GM18508 (cell line): ENCODE measurements at regions not wholly inside any gene's neighbourhood (a gene's known extent, or its start where the extent isn't known, plus 50 kb on each side); places are given as distances from the start of the nearest gene placed in this dataset.
A peak's percentile ranks its signal among the peaks of the same experiment; 100 is the strongest.

ENCODE experiments used
- ATAC-seq: cut with Tn5 transposase; IDR thresholded peaks from one replicate; pipeline ENCODE4 v1.9.1; 2021; ENCODE audit warnings: moderate number of reproducible peaks; ENCODE audit not compliant: insufficient read depth, unreplicated experiment

- ATAC-seq, result no peak
These were observed 180.4 kb upstream of the MC4R start for GRCh38 chr18:60552948-60553347.

DNA sequence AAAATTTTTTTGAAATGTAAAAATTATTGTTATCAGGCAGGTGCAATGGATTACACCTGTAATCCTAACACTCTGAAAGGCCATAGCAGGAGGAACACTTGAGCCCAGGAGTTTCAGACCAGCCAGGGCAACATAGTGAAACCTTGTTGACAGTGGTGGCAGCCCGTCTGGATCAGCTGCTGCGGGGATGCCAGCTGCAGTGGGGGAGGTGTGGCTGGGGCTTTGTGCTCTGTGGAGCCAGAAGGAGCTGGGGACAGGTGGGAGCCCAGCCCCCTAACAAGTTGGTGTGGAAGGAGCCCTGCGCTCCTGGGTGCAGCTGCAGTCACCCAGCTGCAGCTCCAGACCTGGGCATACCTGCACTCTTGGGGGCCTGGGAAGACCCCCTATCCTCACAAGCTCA lies 182.4 kb upstream of the MC4R start:
- ATAC-seq, result no peak

DNA sequence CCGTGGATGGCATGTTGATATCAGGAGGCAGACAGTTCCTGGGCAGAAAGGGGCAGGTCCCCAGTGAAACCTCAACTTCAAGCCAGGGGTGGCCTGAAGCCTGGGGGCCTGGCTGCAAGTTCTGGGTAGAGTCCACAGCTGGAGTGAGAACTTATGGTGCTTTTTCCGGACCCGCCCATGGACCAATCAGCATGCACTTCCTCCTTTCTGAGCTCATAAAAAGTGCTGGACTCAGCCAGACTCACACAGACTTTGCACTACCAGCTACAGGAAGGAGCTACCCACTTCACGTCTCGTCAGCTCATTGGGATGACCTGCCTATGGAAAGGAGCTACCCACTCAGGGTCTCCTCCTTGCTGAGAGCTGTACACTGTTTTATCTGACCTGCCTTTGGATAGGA lies 183.1 kb upstream of the MC4R start:
- ATAC-seq, result no peak

GRCh38 chr18:60556326-60556725 lies 183.8 kb upstream of the MC4R start:
- no peak for ATAC-seq

GRCh38 chr18:60560071-60560470 lies 187.5 kb upstream of the MC4R start:
- ATAC-seq, result no peak

GRCh38 chr18:60563082-60563481 lies 190.5 kb upstream of the MC4R start:
- ATAC-seq, result no peak

GRCh38 chr18:60568220-60568619 lies 195.6 kb upstream of the MC4R start:
- ATAC-seq, result no peak

GRCh38 chr18:60570172-60570571 lies 197.6 kb upstream of the MC4R start:
- no peak for ATAC-seq

DNA sequence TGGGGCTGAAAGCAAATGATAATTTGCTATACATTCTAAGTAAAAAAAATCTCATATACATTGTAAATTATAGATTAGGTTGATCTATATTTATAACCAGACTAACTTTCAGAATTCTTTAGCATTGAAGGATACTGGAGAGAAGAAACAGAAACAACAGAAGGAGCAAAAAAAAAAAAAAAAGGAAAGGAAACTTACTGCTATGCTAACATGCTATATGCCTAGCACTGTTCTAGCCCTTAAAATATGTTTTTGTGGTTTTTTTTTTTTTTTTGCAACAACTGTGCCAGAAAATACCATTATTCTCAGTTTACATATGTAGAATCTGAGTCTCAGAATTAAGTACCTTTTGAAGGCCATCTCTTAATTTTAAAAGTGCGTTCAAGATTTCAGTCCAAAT lies 204.9 kb upstream of the MC4R start:
- ATAC-seq, result no peak

GRCh38 chr18:60585670-60586069 lies 213.1 kb upstream of the MC4R start:
- peak; percentile 61 for ATAC-seq

GRCh38 chr18:60593249-60593648 lies 220.7 kb upstream of the MC4R start:
- no peak for ATAC-seq

DNA sequence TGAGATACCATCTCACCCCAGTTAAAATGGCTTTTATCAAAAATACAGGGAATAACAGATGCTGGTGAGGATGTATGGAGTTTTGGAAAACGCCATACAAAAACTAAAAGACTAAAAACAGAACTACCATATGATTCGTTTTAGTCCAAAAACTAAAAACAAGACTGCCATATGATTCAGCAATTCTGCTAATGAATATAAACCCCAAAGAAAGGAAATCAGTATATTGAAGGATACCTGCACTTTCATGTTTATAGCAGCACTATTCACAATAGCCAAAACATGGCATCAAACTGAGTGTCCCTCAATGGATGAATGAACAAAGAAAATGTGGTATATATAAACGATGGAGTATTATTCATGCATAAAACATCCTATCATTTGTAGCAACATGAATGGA lies 224.4 kb upstream of the MC4R start:
- no peak for ATAC-seq

GRCh38 chr18:60599267-60599666 lies 226.7 kb upstream of the MC4R start:
- ATAC-seq, result peak; percentile 96

DNA sequence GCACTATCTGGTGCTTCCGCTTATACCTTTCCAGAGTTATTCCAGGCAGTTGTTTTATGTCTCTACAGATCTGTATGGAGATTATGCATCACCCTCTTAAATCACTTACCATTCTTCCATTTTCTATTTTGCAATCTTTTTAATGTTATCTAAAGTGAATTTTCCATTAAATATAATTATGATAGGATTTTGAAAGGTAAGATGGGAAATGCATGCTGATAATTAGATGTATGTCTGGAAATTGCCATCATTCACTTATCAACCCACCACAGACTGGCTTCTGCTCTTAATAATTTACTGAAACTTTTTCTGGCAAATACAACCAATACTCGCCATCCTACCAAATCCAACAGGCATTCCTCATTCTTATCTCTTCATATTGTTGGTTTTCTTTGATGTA lies 227.4 kb upstream of the MC4R start:
- ATAC-seq, result no peak

DNA sequence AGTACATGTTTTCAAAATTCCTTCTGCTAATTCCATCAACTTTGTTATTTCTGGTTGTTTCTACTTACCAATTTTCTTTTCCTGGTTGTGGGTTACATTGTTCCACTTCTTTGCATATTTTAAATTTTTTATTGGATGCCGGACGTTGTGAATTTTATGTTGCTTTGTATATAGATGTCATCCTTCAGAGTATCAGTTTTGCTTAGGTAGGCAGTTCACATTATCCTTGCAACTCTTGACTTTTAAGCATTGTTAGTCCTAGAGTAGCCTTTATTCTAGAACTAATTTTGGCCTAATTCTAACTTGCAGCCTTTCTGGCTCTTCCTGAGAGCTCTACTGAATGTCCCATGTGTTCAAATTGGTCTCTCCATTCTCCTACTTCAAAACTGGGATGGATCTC lies 228.7 kb upstream of the MC4R start:
- no peak for ATAC-seq

DNA sequence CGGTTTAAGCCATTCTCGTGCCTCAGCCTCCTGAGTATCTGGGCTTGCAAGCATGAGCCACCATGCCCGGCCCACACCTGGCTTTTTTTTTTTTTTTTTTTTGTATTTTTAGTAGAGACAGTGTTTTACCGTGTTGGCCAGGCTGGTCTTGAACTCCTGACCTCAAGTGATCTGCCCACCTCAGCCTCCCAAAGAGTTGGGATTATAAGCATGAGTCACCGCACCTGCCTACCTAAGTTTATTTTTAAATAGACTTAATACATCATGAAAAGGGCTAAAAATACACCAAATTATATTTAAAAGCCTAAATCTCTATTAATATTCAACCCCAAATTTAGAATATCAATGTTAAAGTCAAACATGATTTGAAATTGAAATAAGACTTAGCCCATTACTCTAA lies 250.8 kb upstream of the MC4R start:
- ATAC-seq, result no peak

DNA sequence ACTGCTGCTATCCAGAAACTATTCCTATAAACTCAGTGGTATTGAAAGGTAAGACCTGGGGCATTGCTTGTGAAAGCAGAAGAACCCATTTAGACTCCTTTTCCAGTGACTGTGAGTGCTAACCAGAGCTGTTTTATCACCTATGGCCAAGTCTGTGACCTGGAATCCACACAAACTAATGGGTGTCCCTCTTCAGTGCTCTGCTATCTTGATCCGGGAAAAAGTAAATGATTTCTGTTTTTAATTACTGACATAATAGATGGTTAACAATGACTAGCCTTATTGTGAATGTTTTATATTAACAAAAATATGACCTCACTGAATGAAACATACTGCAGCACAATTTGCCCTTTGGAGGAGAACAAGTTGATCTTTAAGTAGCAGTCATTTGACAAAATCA lies 251.6 kb upstream of the MC4R start:
- no peak for ATAC-seq

GRCh38 chr18:60639836-60640235 lies 267.3 kb upstream of the MC4R start:
- ATAC-seq, result no peak

GRCh38 chr18:60643009-60643408 lies 270.4 kb upstream of the MC4R start:
- no peak for ATAC-seq

GRCh38 chr18:60646725-60647124 lies 274.1 kb upstream of the MC4R start:
- ATAC-seq, result no peak

- ATAC-seq, result peak; percentile 89
These were observed 276.5 kb upstream of the MC4R start for GRCh38 chr18:60649107-60649506.

DNA sequence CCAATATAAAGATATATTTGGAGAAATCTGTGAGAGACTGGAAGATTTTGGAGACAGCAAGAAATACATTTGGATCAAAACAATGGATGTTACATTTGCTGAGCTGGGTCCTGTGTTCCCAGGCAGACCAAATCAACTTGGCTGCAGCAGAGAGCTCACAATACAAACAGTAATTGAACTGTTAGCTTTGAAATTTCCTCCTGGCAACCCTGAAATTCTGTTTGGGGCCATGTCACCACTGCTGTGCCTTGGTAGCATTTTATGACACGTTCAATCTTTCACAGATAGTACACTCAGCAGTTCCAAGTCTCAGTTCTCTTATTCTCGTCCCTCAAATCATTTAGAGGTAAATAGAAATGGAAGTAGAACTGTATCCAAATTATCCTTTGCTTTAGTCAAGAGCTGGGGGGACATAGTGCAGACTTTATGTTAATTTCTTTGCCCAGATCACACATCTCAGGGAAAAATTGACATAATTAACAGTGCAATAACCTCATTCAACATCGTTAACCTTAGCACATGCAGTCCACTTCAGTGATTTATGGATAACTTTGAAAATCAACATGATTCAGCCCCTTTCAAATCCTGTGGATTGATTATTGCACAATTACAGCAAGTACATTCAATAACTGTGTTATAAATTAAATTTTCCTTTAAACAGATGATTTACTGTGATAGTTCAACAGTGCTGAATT lies 277.4 kb upstream of the MC4R start:
- no peak for ATAC-seq

DNA sequence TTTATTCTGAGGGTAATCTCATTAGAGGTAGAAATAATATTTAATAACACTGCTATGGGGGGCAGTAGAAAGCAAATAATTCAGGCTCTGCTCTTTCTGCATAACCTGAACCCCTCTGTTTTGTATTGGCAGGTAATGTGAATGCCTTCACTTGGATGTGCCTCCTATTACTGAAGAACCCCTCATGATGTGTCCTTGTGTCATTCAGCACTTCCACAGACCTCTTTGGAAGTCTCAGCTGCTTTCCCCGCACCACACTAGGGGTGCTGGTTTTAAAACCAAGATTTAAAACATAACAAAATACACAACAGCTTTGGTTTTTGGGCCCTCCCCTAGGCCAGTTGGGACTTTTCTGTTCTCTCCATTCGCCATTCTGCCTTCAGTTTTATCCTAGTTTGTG lies 281.7 kb upstream of the MC4R start:
- ATAC-seq, result no peak
